H1 (cell line): ENCODE measurements at regions not wholly inside any gene's neighbourhood (a gene's known extent, or its start where the extent isn't known, plus 50 kb on each side); places are given as distances from the start of the nearest gene placed in this dataset.
A peak's percentile ranks its signal among the peaks of the same experiment; 100 is the strongest.

Source experiments
- CTCF ChIA-PET: fragments of 300-600 bp; sonication (Branson Sonifier 250); formaldehyde crosslinking; loops from one replicate; lab custom pipeline; 2021; ENCODE audit not compliant: partially characterized antibody; lab: Charles Lee
- POLR2A ChIA-PET: fragments of 300-600 bp; sonication (Branson Sonifier 250); formaldehyde crosslinking; loops from one replicate; lab custom pipeline; 2021; ENCODE audit warnings: inconsistent platforms; ENCODE audit not compliant: partially characterized antibody; lab: Charles Lee
- DNase-seq, 2 experiments: peaks; one replicate each; pipeline versions ENCODE4 v3.0.0 to v3.0.0-alpha.2; 2010 to 2022; ENCODE audit warnings: low spot score in 2 of 2, low read depth in 1 of 2, mixed read lengths in 1 of 2
- FAIRE-seq: peaks from 2 replicates; lab custom pipeline; 2011; peaks lifted over from hg19 to GRCh38; lab: Jason Lieb, UNC
- H2AFZ ChIP-seq: 2 replicates; pipeline ENCODE4 v1.8.1; 2012; ENCODE audit warnings: low read length, inconsistent platforms
- H2AK5ac ChIP-seq: 2 replicates; pipeline ENCODE4 v1.6.1; 2013; ENCODE audit warnings: low read depth, low read length
- H2BK120ac ChIP-seq: replicated peaks from 2 replicates; pipeline ENCODE3; 2013; ENCODE audit warnings: low read depth, low read length, inconsistent platforms
- H2BK12ac ChIP-seq: 2 replicates; pipeline ENCODE4 v1.6.1; 2013; ENCODE audit warnings: low read depth, low read length
- H2BK15ac ChIP-seq: 2 replicates; pipeline ENCODE4 v1.6.1; 2013; ENCODE audit warnings: low read length
- H2BK20ac ChIP-seq: 2 replicates; pipeline ENCODE4 v1.6.1; 2013; ENCODE audit warnings: low read length
- H2BK5ac ChIP-seq: 2 replicates; pipeline ENCODE4 v1.6.1; 2013; ENCODE audit warnings: low read depth, low read length
- H3K14ac ChIP-seq: 2 replicates; pipeline ENCODE4 v1.6.1; 2013; ENCODE audit warnings: inconsistent platforms; ENCODE audit not compliant: insufficient read length
- H3K18ac ChIP-seq: 2 replicates; pipeline ENCODE4 v1.6.1; 2013; ENCODE audit warnings: low read length; ENCODE audit errors: extremely low read depth
- H3K23ac ChIP-seq: 2 replicates; pipeline ENCODE4 v1.6.1; 2013; ENCODE audit warnings: inconsistent platforms; ENCODE audit not compliant: insufficient read length
- H3K23me2 ChIP-seq: 2 replicates; pipeline ENCODE4 v1.6.1; 2013; ENCODE audit warnings: low read depth, low read length
- H3K27ac ChIP-seq: 2 replicates; pipeline ENCODE4 v1.6.1; 2011; ENCODE audit warnings: low read depth, low read length, inconsistent platforms
- H3K27me3 ChIP-seq, 4 experiments: replicated peaks in 1 of 4; 1 replicate in 1 of 4; 2 replicates in 3 of 4; pipeline versions ENCODE4 v1.6.1 to v1.8.1; 2011 to 2013; ENCODE audit warnings: low read length in 3 of 4, mild to moderate bottlenecking in 3 of 4, inconsistent platforms in 2 of 4, mixed read lengths in 2 of 4, moderate library complexity in 1 of 4; ENCODE audit not compliant: control insufficient read depth in 3 of 4, insufficient read depth in 3 of 4; ENCODE audit errors: extremely low read depth in 1 of 4
- H3K36me3 ChIP-seq, 4 experiments: 2 replicates each; pipeline versions ENCODE4 v1.6.1 to v1.8.1; 2011 to 2013; ENCODE audit warnings: mild to moderate bottlenecking in 4 of 4, low read length in 3 of 4, moderate library complexity in 2 of 4, control low read depth in 1 of 4, inconsistent platforms in 1 of 4; ENCODE audit not compliant: insufficient read depth in 4 of 4, control insufficient read depth in 2 of 4
- H3K4ac ChIP-seq: replicated peaks from 2 replicates; pipeline ENCODE3; 2013; ENCODE audit warnings: low read length, low read depth, mixed read lengths, inconsistent platforms; ENCODE audit not compliant: insufficient read length
- H3K4me1 ChIP-seq, 4 experiments: replicated peaks in 1 of 4; 1 replicate in 1 of 4; 2 replicates in 3 of 4; pipeline versions ENCODE4 v1.6.1 to v1.8.1; 2011 to 2013; ENCODE audit warnings: low read length in 3 of 4, inconsistent platforms in 2 of 4, mixed read lengths in 1 of 4; ENCODE audit not compliant: insufficient read depth in 4 of 4, control insufficient read depth in 3 of 4
- H3K4me2 ChIP-seq, 2 experiments: 2 replicates each; pipeline versions ENCODE4 v1.6.1 to v1.8.1; 2011 to 2013; ENCODE audit warnings: low read depth in 2 of 2, low read length in 2 of 2, control low read depth in 1 of 2, inconsistent platforms in 1 of 2, mild to moderate bottlenecking in 1 of 2; ENCODE audit not compliant: insufficient read depth in 1 of 2
- H3K4me3 ChIP-seq, 4 experiments: fragments of 200-600, 300-600 bp in 1 of 4; sonication (generic), shearing (Covaris generic), sonication (Bioruptor Twin) in 1 of 4; 2 replicates each; pipeline versions ENCODE4 v1.5.1 to v1.8.1; 2011 to 2016; ENCODE audit warnings: low read length in 4 of 4, low read depth in 3 of 4, control low read depth in 2 of 4, inconsistent platforms in 2 of 4, mild to moderate bottlenecking in 2 of 4, mixed read lengths in 1 of 4, moderate library complexity in 1 of 4; ENCODE audit not compliant: insufficient read depth in 2 of 4; ENCODE audit errors: extremely low read depth in 1 of 4
- H3K56ac ChIP-seq: replicated peaks from 2 replicates; pipeline ENCODE3; 2013; ENCODE audit warnings: low read depth, mild to moderate bottlenecking, mixed read lengths, low read length, inconsistent platforms; ENCODE audit not compliant: insufficient read length
- H3K79me1 ChIP-seq: 2 replicates; pipeline ENCODE4 v1.6.1; 2013; ENCODE audit warnings: low read depth, low read length, control low read depth
- H3K79me2 ChIP-seq, 2 experiments: 2 replicates each; pipeline versions ENCODE4 v1.6.1 to v1.8.1; 2012 to 2013; ENCODE audit warnings: low read length in 2 of 2, mild to moderate bottlenecking in 2 of 2, inconsistent platforms in 1 of 2; ENCODE audit not compliant: insufficient read depth in 2 of 2, control insufficient read depth in 1 of 2
- H3K9ac ChIP-seq, 4 experiments: replicated peaks in 1 of 4; 1 replicate in 1 of 4; 2 replicates in 3 of 4; pipeline versions ENCODE4 v1.6.1 to v1.8.1; 2011 to 2013; ENCODE audit warnings: low read depth in 3 of 4, low read length in 3 of 4, control low read depth in 2 of 4, mild to moderate bottlenecking in 2 of 4, moderate library complexity in 2 of 4, inconsistent platforms in 1 of 4; ENCODE audit errors: extremely low read depth in 1 of 4
- H3K9me3 ChIP-seq, 2 experiments: 2 replicates each; pipeline versions ENCODE4 v1.6.1 to v1.8.1; 2012 to 2013; ENCODE audit warnings: mild to moderate bottlenecking in 2 of 2, moderate library complexity in 2 of 2, control low read depth in 1 of 2, inconsistent platforms in 1 of 2, low read depth in 1 of 2, low read length in 1 of 2, mixed read lengths in 1 of 2; ENCODE audit not compliant: insufficient read depth in 2 of 2
- H4K20me1 ChIP-seq, 2 experiments: replicated peaks in 1 of 2; 2 replicates each; pipeline versions ENCODE3 to v1.8.1; 2011 to 2013; ENCODE audit warnings: inconsistent platforms in 2 of 2, low read length in 2 of 2, mild to moderate bottlenecking in 1 of 2; ENCODE audit not compliant: insufficient read depth in 2 of 2, control insufficient read depth in 1 of 2
- H4K5ac ChIP-seq: 2 replicates; pipeline ENCODE4 v1.6.1; 2013; ENCODE audit warnings: low read length, low read depth, mixed read lengths, inconsistent platforms; ENCODE audit not compliant: insufficient read length
- H4K8ac ChIP-seq: 2 replicates; pipeline ENCODE4 v1.8.0; 2013; ENCODE audit warnings: mild to moderate bottlenecking, moderate library complexity, low read length, inconsistent platforms; ENCODE audit not compliant: insufficient read depth; ENCODE audit errors: extremely low read depth
- H4K91ac ChIP-seq: replicated peaks from 2 replicates; pipeline ENCODE3; 2013; ENCODE audit warnings: low read length, mixed read lengths, inconsistent platforms; ENCODE audit not compliant: insufficient read length
- CEBPB ChIP-seq: IDR thresholded peaks from 2 replicates; pipeline ENCODE4 v1.6.1; 2012; ENCODE audit warnings: low read depth, low read length
- KDM1A ChIP-seq: fragments of 200-600, 300-600 bp; sonication (generic); IDR thresholded peaks from 2 replicates; pipeline ENCODE4 v1.7.1; 2016; ENCODE audit warnings: mild to moderate bottlenecking, low read length, borderline replicate concordance
- KDM4A ChIP-seq: IDR thresholded peaks from one replicate; pipeline ENCODE4 v1.7.1; 2012; ENCODE audit warnings: low read depth, mild to moderate bottlenecking, moderate library complexity, low read length, inconsistent platforms; ENCODE audit not compliant: severe bottlenecking
- RXRA ChIP-seq: IDR thresholded peaks from 2 replicates; pipeline ENCODE4 v1.6.1; 2011; ENCODE audit warnings: low read depth, mild to moderate bottlenecking, low read length, moderate library complexity; ENCODE audit not compliant: insufficient read depth
- WGBS, 2 experiments: shearing (Covaris generic) in 1 of 2; methylation state at CpG; one replicate each; pipeline versions ENCODE4 v1.1.6 to v1.1.7; 2013 to 2015; ENCODE audit warnings: low lambda C conversion rate in 2 of 2, mixed read lengths in 2 of 2, inconsistent platforms in 1 of 2, low coverage in 1 of 2, missing lambda C conversion rate in 1 of 2; ENCODE audit not compliant: insufficient replicate concordance in 2 of 2, insufficient coverage in 1 of 2, insufficient read length in 1 of 2; ENCODE audit errors: extremely low coverage in 1 of 2, missing lambda C conversion rate in 1 of 2; 5-methylcytosine and 5-hydroxymethylcytosine counted together

DNA sequence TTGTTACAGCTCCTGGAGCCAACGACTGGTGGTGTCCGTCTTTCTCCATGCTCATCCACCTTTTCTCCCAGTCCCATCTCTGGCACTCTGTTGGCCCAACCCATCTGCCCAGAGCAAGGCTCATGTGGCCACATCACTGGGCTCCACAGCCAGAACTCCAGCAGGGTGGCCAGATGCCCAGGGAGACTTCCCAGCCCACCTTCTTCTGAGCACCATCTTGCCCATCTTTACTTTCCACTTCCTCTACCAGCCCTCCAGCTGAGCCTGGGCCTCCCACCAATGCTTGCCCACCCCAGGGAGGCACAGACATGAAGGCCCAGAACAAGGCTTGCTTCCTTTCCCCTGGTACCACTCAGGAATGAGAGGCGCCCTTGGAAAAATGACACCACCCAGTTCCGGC lies 116.8 kb downstream of the BUD13 start:
- no peak overlapping the region for H2AFZ ChIP-seq
- H2AK5ac ChIP-seq, result no peak overlapping the region
- peaks cover 0 to 10% (median 3%) of the 10 kb centered on the region in 4 experiments; a peak in 3 of 7 replicates for H3K4me1 ChIP-seq
- no peak overlapping the region for H3K4me2 ChIP-seq
- H3K23me2 ChIP-seq, result peaks cover 1% of the 10 kb centered on the region; the same call in 1 of the 2 replicates
- H4K5ac ChIP-seq, result no peak overlapping the region
- H4K20me1 ChIP-seq, result no peaks in the 10 kb centered on the region
- H3K14ac ChIP-seq, result no peak overlapping the region
- no peaks in the 10 kb centered on the region for H3K27me3 ChIP-seq
- ChIA-PET POLR2A (no interaction called here), CTCF (interaction anchor here (1.9 to 2.3 kb wide), 3 partner anchors 11 to 35 kb away, joined by 7 to 9 read pairs (median 8); no protein-coding TSS in a partner anchor)
- H2BK120ac ChIP-seq, result no peak overlapping the region
- no peak overlapping the region for H3K27ac ChIP-seq
- H3K9me3 ChIP-seq, result 0 out of 4 replicates have a peak, but pooled peaks cover 0 to 4% of the 10 kb centered on the region in 2 experiments
- no peak overlapping the region for H4K91ac ChIP-seq
- H3K79me2 ChIP-seq, result no peaks in the 10 kb centered on the region
- H3K18ac ChIP-seq, result no peak overlapping the region
- H3K4ac ChIP-seq, result no peak overlapping the region
- 92% methylated on average over 4 of the region's 4 CpGs; no CpG with 5 or more reads in 1 of the 2 experiments for WGBS, 2 experiments
- no peak overlapping the region for H3K9ac ChIP-seq
- no peak overlapping the region for H3K56ac ChIP-seq
- H2BK20ac ChIP-seq, result no peak overlapping the region
- H3K79me1 ChIP-seq, result no peaks in the 10 kb centered on the region
- H2BK15ac ChIP-seq, result 0 out of 2 replicates have a peak overlapping the region, but pooled peaks have one; percentile 46
- no peak overlapping the region for H3K4me3 ChIP-seq
- peak overlapping the region; percentile 8; the same call in 1 of the 2 replicates for H4K8ac ChIP-seq
- DNase-seq (no peak), FAIRE-seq (no peak)
- no peaks in the 10 kb centered on the region for H3K36me3 ChIP-seq
- no peak overlapping the region for H2BK5ac ChIP-seq
- H3K23ac ChIP-seq, result no peak overlapping the region
- no peak overlapping the region for H2BK12ac ChIP-seq
- no peak for TF ChIP-seq KDM4A
- no peak for TF ChIP-seq KDM1A
- TF ChIP-seq RXRA, result no peak
- no peak for TF ChIP-seq CEBPB
